Amniotic stem cell (primary cell): ENCODE measurements at regions not wholly inside any gene's neighbourhood (a gene's known extent, or its start where the extent isn't known, plus 50 kb on each side); places are given as distances from the start of the nearest gene placed in this dataset.
"Not testable (repeated sequence)": the region's sequence is repeated elsewhere in the genome, so short reads cannot be mapped to it uniquely, and the experiment has no call there.

Source experiments
- DNase-seq: peaks from one replicate; lab custom pipeline; 2025; lab: John Stamatoyannopoulos, UW

- DNase-seq: no peak
Measured at GRCh38 chr18:30625961-30626360, 416.6 kb downstream of the DSC3 start.

DNA sequence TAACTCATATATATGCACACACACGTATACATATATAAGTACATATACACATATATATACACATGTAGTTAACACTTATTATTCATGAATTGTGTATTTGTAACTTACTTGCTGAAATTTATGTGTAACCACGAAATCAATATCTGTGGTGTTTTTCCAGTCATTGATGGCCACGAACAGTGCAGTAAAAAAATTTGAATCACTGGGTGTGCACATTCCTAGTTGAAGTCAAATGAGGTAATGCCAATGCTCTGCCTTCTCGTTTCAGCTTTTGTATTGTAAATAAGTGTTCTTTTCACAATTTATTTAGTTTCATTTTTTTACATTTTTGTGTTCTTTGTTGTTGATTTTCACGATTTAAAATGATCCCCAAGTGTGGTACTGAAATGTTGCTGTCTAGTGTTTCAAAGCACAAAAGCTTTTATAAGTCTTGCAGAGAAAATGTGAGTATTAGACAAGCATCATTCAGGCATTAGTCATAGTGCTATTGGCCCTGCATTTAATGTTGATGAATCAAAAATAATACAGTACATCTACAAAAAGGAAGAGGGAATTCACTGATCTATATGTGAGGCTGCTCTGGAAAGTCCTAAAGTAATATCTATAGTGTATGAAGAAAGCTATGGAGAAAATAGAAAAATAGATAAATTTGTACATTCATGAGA is 419.0 kb downstream of the DSC3 start:
- no peak for DNase-seq

- no peak for DNase-seq
Measured at GRCh38 chr18:30622635-30623034, 419.9 kb downstream of the DSC3 start.

- DNase-seq: no peak
Measured at GRCh38 chr18:30622104-30622503, 420.4 kb downstream of the DSC3 start.

- no peak for DNase-seq
Measured at GRCh38 chr18:30618567-30618966, 424.0 kb downstream of the DSC3 start.

GRCh38 chr18:30616414-30616813 is 426.1 kb downstream of the DSC3 start:
- DNase-seq: no peak

DNA sequence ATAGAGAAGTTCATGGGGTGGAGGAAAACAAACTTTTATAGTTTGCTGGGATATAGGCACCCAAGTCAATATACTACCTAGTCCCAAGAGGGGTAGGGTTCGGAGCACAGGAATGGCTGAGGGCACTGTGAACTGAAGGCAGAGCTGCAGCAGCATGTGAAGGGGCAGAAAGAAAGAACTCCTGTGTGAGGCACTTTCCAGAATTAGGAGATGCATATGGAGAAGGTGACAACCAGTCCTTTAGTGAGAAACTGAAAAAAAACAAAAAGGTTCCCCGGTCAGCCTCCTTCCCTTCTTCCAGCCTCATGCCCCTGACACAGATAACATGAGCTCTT is 429.1 kb downstream of the DSC3 start:
- DNase-seq: no peak

DNA sequence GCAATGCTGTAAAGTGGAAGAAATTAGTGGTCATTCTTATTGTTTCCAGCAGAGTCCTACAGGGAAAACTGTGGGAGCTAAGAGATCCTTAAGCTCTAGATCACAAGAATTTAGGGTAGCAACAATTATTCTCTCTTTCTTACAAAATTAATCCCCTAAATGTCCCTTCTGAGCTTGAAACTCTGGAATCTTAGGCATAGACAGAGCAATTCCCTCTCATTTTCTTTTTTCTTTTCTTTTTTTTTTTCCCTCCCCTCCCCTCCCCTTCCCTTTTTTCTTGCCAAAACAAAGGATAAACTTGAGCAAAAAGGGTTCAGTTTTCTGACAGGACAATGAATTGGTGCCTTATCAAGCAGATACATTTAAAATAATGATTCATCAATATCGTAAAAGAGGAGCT is 441.0 kb downstream of the DSC3 start:
- no peak for DNase-seq

- no peak for DNase-seq
Measured at GRCh38 chr18:30597202-30597601, 445.3 kb downstream of the DSC3 start.

DNA sequence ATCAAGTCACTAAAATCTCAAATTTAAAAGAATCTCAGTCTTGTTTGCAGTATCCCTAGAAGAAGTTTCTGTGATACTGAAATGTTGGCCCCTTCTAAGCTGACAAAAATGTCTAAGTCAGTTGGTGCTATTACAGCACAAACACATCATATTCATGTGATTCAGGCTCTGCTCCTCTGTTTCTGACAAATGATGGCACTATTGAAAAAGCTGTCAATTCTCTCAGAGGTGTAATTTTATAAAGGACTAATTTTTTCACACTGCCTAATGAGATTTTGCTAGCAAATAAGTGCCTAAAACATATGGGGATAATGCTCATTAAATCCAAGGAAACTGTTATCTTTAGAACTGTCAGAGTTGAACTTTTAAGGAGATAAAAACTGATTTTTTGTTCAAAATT is 445.9 kb downstream of the DSC3 start:
- no peak for DNase-seq

DNA sequence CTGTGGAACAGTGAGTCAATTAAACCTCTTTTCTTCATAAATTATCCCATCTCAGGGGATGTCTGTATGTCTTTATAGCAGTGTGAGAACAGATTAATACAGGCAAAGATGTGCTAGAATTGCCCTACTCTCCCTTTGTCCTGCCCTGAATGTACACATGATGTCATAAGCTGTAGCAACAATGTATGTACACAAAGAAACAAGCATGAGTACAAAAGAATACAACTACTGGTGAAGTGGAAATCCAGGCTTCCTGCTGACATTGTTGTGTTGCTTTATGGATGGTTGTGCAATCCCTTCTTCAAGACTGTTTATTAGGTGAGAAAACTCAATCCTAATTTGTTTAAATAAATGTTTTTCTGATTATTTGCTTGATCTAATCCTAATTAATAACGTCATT is 446.6 kb downstream of the DSC3 start:
- no peak for DNase-seq

GRCh38 chr18:30594911-30595310 is 447.6 kb downstream of the DSC3 start:
- not testable (repeated sequence) for DNase-seq

- no peak for DNase-seq
Measured at GRCh38 chr18:30591462-30591861, 451.1 kb downstream of the DSC3 start.

- no peak for DNase-seq
Measured at GRCh38 chr18:30588673-30589164, 453.8 kb downstream of the DSC3 start.

GRCh38 chr18:30583768-30584167 is 458.8 kb downstream of the DSC3 start:
- DNase-seq: no peak

GRCh38 chr18:30582078-30582477 is 460.5 kb downstream of the DSC3 start:
- DNase-seq: no peak

DNA sequence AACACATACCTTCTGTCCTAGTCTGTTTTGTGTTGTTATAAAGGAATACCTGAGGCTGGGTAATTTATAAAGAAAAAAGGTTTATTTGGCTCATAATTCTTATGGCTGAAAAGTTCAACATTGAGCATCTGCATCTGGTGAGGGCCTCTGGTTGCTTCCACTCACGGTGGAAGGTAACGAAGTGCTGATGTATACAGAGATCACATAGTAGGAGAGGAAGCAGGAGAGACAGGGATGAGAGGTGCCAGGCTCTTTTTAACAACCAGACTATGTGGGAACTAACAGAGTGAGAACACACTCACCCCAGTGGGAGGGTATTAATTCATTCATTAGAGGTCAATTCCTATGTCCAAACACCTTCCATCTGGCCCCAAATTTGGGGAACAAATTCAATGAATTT is 463.8 kb downstream of the DSC3 start:
- DNase-seq: no peak

GRCh38 chr18:30572214-30572613 is 470.3 kb downstream of the DSC3 start:
- no peak for DNase-seq

- no peak for DNase-seq
Measured at GRCh38 chr18:30568333-30568732, 474.2 kb downstream of the DSC3 start.

GRCh38 chr18:30566877-30567276 is 475.7 kb downstream of the DSC3 start:
- no peak for DNase-seq

DNA sequence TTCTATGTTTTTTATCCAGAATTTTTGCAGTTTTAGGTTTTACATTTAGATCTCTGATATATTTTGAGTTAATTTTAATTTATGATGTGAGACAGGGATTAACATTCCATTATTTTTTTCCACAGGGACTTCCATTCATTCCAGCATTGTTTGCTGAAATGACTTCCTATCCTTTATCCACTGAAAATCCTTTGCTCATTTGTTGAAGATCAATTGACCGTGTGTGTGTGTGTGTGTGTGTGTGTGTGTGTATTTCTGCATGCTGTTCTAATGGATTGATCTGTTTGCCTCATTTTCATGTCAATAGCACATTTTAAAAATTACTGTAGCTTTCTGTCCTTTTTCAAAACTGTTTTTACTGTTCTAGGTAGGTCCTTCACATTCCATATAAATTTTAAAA is 480.3 kb downstream of the DSC3 start:
- no peak for DNase-seq

GRCh38 chr18:30556112-30556511 is 486.4 kb downstream of the DSC3 start:
- DNase-seq: no peak

GRCh38 chr18:30545393-30545792 is 497.1 kb downstream of the DSC3 start:
- DNase-seq: no peak

DNA sequence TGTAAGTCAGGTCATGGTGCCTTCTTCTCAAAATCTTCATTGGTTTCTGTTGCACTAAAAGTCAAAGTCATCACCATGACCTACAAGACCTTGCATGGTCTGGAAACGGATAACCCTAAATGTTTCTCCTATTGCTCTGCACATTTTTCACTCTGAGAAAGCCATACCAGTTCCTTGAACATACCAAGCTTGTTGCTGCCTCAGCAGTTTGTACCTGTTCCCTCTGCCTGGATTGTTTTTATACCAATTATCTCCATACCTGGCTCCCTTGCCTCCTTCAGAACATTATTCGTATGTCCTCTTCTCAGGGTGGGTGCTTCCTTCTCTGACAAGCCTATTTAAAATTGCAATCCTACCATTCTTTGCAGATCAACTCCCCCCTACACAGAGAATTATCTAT is 498.4 kb downstream of the DSC3 start:
- DNase-seq: no peak

DNA sequence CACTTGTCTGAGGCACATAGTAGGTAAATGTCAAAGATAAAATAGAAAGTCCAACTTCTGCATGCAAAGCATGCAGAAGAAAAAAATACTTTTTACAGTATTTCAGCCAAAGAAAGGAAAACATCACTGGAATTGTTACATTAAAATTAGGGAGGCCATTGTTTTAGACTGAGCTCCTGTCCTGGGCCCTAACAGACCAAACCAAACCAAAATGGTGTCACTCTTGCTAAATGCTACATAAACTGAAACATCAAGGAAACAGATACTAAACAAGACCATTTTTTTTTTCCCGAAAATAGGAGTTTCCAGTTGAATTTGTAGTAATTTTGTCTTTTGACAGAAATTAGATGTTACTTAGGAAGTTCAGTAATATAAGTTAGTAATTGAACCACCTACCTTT is 508.8 kb downstream of the DSC3 start:
- DNase-seq: no peak
